Neural progenitor cell (in vitro differentiated cells): ENCODE measurements at regions not wholly inside any gene's neighbourhood (a gene's known extent, or its start where the extent isn't known, plus 50 kb on each side); places are given as distances from the start of the nearest gene placed in this dataset.
"Not testable (repeated sequence)": the region's sequence is repeated elsewhere in the genome, so short reads cannot be mapped to it uniquely, and the experiment has no call there.

Experiments used
- CTCF ChIP-seq: fragments of 200-600 bp; sonication (generic); IDR thresholded peaks from 2 replicates; pipeline ENCODE4 v1.5.1; 2017; ENCODE audit warnings: antibody characterized with exemption, mild to moderate bottlenecking
- EZH2 ChIP-seq: fragments of 200-600 bp; sonication (generic); IDR thresholded peaks from 2 replicates; pipeline ENCODE4 v1.6.1; 2017; ENCODE audit warnings: antibody characterized with exemption, mild to moderate bottlenecking, moderate library complexity

GRCh38 chr4:49560131-49560816, 574.2 kb downstream of the CWH43 start:
- TF ChIP-seq CTCF, EZH2: not testable (repeated sequence)
